GM19035 (cell line): ENCODE measurements at regions not wholly inside any gene's neighbourhood (a gene's known extent, or its start where the extent isn't known, plus 50 kb on each side); places are given as distances from the start of the nearest gene placed in this dataset.
A peak's percentile ranks its signal among the peaks of the same experiment; 100 is the strongest.

ENCODE experiments used
- ATAC-seq: cut with Tn5 transposase; IDR thresholded peaks from one replicate; pipeline ENCODE4 v1.9.1; 2021; ENCODE audit not compliant: unreplicated experiment

DNA sequence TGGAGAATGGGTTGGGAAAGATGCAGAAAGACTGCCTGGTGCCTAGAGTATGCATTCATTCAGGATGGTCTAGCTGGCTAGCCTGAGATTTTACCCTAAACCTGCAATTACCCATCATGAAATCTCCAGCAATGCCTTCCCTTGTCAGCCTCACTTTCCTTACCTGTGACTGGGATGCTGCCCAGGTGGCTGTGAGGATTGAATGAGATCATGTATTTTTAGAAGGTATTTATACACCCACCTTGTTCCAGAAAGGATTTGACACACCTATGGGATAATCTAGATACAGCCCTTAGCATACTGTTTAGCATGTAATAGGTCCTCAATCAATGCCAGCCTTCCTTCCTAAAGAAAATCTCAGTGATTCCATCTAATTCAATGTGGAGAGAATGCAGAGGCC is 561.4 kb downstream of the CDK5RAP2 start:
- no peak for ATAC-seq

DNA sequence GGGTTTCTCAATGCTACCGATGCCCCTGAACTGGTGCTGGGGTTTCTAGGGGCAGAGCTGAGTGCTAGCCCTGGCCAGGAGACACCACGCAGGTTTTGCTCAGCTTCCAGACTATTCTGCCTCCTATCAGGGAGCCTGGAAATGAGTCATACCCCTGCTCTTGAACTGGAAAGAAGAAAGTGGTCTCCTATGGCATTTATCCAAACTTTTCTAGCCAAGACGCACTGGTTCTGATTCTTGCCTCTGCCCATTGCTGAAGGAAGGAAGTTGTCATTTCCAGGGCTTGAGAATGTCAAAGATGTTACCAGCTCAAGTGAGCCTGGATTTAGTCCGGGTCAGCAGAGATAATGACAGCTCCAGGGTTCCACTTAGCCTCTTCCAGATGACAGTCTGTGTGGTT is 561.9 kb downstream of the CDK5RAP2 start:
- ATAC-seq = no peak

DNA sequence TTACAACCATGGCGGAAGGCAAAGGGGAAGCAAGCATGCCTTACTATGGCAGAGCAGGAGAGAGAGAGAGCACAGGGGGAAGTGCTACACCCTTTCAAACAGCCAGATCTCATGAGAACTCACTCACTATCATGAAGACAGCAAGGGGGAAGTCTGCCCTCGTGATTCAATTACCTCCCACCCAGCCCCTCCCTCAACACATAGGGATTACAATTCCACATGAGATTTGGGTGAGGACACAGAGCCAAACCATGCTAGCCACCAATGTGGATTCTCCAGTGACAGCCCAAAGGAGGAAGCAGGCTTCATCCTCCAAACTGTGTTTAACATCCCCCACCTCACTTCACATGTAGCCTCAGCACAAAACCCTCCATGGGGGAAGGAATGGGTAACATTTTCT is 563.7 kb downstream of the CDK5RAP2 start:
- no peak for ATAC-seq

GRCh38 chr9:120014796-120015195 is 565.2 kb downstream of the CDK5RAP2 start:
- no peak for ATAC-seq

- ATAC-seq = no peak
These were observed 570.1 kb downstream of the CDK5RAP2 start for GRCh38 chr9:120009856-120010255.

GRCh38 chr9:120001536-120001935 is 578.4 kb downstream of the CDK5RAP2 start:
- ATAC-seq = no peak

DNA sequence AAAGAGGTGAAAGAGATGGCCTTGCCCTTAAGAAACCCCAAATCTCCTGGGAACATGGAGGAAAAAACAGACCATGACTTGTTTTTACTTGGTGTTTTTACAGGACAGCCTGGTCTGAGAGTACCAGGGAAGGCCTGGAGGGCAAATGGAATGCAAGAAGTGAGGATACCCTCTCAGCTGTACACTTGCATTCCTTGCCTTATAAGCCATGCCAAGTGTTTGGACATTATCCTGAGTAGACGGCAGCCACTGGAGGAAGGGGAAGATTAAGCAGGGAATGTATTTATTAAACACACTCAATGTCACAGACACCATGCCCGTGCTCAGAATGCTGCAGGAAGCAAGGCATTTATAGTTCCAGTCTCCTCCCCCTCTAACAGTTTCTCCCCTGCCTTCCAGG is 581.4 kb downstream of the CDK5RAP2 start:
- no peak for ATAC-seq

DNA sequence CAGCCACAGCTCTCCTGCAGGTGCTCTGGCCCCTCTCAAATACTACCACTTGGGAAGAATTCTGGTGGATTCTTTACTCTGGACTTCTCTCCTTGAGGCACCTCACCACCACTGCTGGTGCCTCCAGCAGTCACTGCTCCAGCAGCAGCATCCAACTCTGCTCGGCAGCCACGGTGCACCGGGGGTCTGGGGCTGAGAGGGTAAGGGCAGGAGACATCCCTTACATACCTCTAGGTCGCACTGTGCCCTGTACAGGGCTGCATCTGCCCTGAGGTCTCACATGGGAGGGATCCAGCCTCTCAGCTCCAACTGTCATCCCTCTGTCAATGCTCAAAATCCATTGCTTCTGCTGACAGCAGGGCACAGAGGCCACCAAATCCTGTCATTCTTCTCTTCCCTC is 588.2 kb downstream of the CDK5RAP2 start:
- no peak for ATAC-seq

DNA sequence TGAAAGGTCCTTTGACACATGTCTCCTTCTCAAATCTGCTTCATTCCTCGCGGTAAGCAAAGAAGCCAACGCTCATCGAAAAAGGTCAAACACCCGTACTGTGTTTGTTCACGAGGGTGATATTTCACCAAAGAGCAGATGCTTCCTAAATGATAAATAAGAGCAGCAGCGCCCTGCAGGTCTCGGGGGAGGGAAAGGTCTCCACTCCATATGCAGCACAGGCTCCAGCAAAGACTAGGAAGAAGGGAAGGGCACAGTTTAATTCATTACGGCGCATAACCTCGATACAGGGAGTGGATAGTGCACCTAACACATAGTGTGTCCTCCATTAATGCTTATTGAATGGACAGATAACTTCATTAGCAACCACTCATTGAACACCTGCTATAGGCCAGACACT is 593.3 kb downstream of the CDK5RAP2 start:
- no peak for ATAC-seq

DNA sequence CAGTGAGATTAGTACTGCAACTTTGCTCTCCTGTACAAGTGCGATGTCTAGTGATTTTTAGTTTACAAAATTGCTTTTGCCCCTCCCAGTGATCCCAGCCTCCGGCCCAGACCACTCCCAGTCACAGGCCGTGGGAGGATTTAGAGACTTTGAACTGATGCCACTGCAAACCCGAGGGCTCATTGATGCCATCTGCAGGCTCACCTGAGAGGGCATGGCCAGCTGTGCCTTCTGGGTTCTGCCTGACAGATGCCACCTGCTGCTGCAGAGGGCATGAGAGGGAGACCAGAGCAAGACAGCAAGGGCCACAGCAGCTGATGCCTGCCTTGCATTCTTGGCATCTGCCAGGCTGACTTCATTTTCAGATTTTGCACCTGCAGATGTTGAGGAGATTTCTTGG is 593.8 kb downstream of the CDK5RAP2 start:
- no peak for ATAC-seq

DNA sequence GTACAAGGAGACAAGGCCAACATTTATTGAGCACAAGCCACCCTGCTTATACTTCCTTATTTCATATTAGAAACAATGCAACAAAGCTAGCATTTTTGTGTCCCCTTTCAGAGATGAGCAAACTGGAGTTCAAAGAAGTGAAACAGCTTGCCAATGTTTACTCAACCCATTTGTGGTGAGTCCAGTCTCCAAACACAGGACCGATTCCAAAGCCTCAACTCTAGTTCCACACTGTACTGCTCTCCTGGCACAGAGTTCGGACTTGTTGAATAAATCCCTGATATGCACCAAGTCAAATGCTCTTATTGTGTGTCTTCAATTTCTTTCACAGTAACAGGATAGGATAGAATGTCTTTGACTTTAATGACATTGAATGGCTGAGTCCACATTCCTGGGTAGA is 604.8 kb upstream of the BRINP1 start:
- ATAC-seq = no peak

- peak; percentile 97 for ATAC-seq
These were observed 599.8 kb upstream of the BRINP1 start for GRCh38 chr9:119968836-119969707.

GRCh38 chr9:119967867-119968535 is 598.8 kb upstream of the BRINP1 start:
- no peak for ATAC-seq

DNA sequence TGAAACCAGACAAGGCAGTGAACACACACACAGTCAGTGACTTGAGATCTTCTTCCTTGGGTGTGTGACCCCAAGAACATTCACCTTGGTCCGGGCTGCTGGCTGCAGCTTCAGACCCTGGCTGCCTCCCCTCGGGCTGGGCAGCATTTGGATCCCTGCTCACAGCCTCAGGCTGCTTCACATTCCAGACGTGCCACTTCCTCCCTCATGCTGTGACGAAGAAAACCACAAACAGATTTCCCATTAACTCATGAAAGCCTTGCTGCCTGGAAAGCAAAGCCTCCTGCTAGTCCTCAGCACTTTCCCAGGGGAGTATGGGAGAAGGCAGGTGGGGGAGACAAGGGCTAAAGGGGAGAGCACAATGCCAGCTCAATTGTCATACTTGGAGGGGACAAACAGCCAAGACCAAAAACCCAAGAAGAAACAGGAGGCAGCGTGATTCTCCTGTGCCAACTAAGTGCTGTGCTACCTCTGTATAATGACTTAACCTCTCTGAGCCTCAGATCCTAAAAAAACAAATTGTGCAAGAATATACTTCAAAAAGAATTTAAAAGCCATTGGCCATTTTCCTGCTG is 594.6 kb upstream of the BRINP1 start:
- no peak for ATAC-seq

DNA sequence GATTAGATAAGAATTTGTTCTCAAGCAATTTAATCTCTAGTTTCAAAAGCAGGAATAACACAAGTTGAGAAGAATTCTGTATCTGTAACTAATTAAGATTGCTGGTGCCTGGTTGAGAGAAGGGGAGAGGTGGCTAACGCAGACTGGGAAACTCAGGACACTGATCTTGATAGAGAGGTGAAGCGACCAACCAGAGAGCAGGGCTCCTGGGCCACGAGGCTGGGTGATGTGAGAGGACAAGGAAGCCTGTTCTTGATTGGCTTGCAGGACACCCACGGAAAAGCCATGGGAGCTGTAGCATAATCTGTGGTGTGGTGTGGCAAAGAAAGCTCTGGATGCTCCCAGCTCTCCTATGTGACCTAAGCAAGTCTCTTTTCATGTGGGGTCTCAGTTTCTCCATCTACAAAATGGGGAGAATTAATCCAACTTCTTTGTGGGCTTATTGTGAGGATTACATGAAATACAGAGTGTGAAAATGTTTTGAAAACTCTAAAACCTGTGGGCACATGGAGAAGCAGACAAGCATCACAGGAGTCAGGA is 594.1 kb upstream of the BRINP1 start:
- no peak for ATAC-seq

DNA sequence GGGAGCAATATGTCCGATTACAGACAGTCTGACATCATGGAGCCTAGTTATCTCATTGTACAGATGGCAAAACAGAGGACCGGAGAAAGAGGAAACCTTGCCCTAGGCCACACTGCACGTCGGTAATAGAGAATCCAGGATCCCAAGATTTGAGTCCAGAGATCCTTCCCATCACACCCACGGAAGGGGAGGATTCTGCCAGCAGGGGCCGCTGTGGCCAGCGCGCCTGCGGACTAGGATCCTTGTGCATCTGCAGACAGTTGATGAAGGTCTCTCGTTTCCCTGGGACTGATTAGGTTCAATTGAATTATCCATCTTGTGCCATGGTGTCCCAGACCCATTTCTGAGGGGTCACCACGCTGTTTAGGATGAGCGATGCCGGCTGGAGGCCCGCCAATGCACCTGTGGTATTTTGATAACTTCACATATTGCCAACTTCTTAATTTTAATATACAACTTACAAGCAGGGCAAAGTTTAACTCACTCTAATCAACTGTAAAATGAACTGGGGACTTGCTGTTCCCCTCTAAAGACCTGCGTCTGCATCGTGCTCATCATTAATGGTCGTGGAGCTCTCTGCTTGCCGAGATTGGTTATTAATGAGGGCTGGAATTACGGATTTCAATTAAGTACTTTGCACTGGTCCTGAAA is 592.7 kb upstream of the BRINP1 start:
- no peak for ATAC-seq

- ATAC-seq = no peak
These were observed 590.8 kb upstream of the BRINP1 start for GRCh38 chr9:119959846-119960545.

DNA sequence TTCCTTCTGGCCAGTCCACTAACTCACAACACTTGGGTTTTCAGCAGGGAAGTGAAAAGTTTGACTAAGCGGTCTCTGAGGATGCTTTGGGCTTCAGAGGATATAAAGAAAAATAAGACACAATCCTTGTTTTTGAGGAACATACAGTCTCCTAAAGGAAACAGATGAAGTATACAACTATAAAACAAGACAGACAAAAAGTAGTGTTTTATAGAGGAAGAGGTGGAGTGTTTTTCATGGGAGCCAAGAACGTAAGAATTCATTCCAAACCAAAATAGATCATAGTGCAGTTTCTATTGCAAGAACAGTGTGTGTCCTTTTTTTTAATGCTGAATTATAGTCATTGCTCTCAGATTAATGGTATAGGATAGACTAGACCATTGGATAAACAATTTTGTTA is 586.9 kb upstream of the BRINP1 start:
- ATAC-seq = no peak

- no peak for ATAC-seq
These were observed 586.0 kb upstream of the BRINP1 start for GRCh38 chr9:119955276-119955675.

- ATAC-seq = no peak
These were observed 582.4 kb upstream of the BRINP1 start for GRCh38 chr9:119951591-119951990.

- ATAC-seq = no peak
These were observed 581.9 kb upstream of the BRINP1 start for GRCh38 chr9:119951090-119951489.
